ENCODE measurements at regions not wholly inside any gene's neighbourhood (a gene's known extent, or its start where the extent isn't known, plus 50 kb on each side); places are given as distances from the start of the nearest gene placed in this dataset.

DNA sequence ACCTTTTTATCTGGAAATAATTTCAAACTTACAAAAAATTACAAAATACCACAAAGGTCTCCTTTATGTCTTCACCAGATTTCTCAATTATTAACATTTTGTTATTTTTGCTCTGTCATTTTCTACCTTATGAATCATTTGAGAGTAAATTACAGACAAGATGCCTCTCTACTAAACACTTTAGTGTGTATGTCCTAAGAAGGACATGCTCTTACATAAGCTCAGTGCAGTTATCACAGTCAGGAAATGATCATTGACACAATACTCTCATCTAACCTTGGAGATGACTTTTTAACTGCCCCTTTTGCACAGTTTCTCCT is 378.9 kb upstream of the RUNX1 start:
- TF ChIP-seq, protein P1, sequence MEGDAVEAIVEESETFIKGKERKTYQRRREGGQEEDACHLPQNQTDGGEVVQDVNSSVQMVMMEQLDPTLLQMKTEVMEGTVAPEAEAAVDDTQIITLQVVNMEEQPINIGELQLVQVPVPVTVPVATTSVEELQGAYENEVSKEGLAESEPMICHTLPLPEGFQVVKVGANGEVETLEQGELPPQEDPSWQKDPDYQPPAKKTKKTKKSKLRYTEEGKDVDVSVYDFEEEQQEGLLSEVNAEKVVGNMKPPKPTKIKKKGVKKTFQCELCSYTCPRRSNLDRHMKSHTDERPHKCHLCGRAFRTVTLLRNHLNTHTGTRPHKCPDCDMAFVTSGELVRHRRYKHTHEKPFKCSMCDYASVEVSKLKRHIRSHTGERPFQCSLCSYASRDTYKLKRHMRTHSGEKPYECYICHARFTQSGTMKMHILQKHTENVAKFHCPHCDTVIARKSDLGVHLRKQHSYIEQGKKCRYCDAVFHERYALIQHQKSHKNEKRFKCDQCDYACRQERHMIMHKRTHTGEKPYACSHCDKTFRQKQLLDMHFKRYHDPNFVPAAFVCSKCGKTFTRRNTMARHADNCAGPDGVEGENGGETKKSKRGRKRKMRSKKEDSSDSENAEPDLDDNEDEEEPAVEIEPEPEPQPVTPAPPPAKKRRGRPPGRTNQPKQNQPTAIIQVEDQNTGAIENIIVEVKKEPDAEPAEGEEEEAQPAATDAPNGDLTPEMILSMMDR (IDR thresholded peaks at IDR 0.05), result no peak
- TF ChIP-seq POLR2A (IDR thresholded peaks at IDR 0.05), result no peak

Data from adrenal gland (tissue), 5 donors.